ENCODE measurements at regions not wholly inside any gene's neighbourhood (a gene's known extent, or its start where the extent isn't known, plus 50 kb on each side); places are given as distances from the start of the nearest gene placed in this dataset.
"Not testable (repeated sequence)": the region's sequence is repeated elsewhere in the genome, so short reads cannot be mapped to it uniquely, and the experiment has no call there.

- TF ChIP-seq POLR2A, CTCF (IDR thresholded peaks at IDR 0.05): not testable (repeated sequence)
Observed at GRCh38 chr1:197836356-197836755, 61.1 kb upstream of the DENND1B start.
